ENCODE measurements at regions not wholly inside any gene's neighbourhood (a gene's known extent, or its start where the extent isn't known, plus 50 kb on each side); places are given as distances from the start of the nearest gene placed in this dataset.
"Not testable (repeated sequence)": the region's sequence is repeated elsewhere in the genome, so short reads cannot be mapped to it uniquely, and the experiment has no call there.

DNA sequence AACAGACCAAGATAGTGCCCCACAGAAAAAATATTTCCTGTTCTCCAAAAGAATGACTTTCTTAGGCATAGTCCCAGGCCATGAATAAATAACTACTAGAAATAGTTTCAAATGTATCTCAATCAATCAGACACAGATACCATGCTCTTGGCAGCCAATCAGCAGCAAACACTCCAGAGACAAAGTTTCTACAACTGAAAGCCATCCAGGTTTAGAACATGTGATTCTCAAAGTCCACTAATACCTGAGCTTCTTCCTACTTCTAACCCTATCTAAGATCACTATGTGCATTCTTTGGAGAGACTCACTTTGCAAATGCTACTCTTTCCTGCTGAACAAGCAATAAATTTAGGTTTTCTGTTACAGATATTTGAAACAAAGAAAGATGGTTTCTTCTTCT, 425.8 kb upstream of the GRIN3A start:
- DNase-seq (ENCODE audit: low spot score), result no peak

DNA sequence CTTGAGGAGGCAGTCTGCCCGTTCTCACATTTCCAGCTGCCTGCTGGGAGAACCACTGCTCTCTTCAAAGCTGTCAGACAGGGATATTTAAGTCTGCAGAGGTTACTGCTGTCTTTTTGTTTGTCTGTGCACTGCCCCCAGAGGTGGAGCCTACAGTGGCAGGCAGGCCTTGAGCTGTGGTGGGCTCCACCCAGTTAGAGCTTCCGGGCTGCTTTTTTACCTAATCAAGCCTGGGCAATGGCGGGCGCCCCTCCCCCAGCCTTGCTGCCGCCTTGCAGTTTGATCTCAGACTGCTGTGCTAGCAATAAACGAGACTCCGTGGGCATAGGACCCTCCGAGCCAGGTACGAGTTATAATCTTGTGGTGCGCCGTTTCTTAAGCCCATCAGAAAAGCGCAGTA, 414.6 kb upstream of the GRIN3A start:
- DNase-seq (ENCODE audit: low spot score), result not testable (repeated sequence)

- no peak for DNase-seq (ENCODE audit: low spot score)
These were observed 397.3 kb upstream of the GRIN3A start for GRCh38 chr9:102135768-102136167.

DNA sequence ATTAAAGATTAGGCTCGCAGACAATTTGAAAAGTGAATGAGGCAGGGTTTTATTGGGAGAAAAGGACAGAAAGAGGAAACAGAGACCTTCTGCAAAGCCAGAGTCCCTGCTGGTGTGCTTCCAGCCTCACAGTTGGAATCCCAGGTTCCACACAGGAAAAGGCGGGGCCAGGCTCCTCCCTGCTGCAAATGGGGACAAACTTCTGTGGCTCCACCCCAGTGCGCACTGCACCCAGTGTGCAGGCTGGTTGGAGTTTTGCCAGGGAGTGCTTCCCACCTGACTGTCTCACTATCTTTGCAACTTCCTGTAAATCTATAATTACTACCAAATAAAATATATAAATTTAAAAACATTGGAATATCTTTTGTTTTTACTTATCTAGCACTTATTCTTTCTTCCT, 386.0 kb upstream of the GRIN3A start:
- peak; percentile 12 for DNase-seq (ENCODE audit: low spot score)

- no peak for DNase-seq (ENCODE audit: low spot score)
These were observed 376.1 kb upstream of the GRIN3A start for GRCh38 chr9:102114557-102114956.

- DNase-seq (ENCODE audit: low spot score), result peak; percentile 8
These were observed 374.7 kb upstream of the GRIN3A start for GRCh38 chr9:102113191-102113590.

GRCh38 chr9:102106439-102106838, 368.0 kb upstream of the GRIN3A start:
- DNase-seq (ENCODE audit: low spot score), result no peak

DNA sequence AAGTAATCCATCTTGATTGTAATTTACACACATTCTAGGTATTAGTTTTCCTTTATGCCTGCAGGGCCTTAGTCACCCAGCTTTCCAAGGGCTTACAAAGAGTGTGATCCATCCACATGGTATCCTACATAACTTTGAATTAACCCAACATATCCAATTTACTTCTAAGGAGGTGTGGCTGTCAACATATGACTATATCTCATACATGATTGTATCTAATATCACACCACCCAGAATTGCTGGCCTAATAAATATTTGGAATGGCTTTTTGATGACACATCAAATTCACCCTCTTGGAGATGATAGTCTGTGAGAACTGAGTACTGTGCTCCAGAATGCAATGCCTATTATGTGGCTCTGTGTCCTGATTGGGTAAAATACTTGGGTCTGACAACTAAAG, 363.3 kb upstream of the GRIN3A start:
- no peak for DNase-seq (ENCODE audit: low spot score)

- no peak for DNase-seq (ENCODE audit: low spot score)
These were observed 348.7 kb upstream of the GRIN3A start for GRCh38 chr9:102087141-102087540.

GRCh38 chr9:102085548-102085947, 347.1 kb upstream of the GRIN3A start:
- DNase-seq (ENCODE audit: low spot score), result no peak

DNA sequence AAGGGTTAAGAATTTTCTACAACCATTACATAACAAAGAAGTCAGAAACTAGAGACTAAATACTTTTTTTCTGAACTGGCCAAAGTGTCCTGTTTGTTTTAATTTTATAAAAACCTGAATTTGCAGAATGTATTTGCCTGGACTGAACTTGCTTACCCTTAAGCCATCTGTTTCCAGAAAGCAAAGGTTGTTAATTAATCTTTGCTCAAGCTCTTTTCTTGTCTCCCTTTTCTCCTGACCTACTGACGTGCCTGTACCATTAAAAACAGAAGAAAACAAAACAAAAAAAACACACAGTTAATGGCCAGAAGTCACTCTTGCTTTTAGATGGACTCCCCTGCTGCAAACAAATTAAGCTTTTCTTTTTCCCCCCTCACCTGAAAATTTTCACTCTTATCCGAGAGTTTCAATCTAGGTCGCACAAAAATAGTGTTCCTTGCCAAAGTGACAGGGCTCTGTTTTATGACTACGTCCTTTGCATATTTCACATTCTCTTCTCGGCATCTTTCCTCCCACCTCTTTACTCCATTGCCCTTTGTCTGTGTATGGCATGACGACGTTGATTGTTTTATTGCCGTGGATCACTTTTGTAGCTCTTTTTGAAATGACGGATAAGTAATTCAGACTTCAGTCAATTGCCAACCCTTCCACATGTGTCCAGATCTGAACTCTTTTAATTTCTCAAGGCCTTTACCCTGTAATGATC, 333.8 kb upstream of the GRIN3A start:
- DNase-seq (ENCODE audit: low spot score), result no peak

DNA sequence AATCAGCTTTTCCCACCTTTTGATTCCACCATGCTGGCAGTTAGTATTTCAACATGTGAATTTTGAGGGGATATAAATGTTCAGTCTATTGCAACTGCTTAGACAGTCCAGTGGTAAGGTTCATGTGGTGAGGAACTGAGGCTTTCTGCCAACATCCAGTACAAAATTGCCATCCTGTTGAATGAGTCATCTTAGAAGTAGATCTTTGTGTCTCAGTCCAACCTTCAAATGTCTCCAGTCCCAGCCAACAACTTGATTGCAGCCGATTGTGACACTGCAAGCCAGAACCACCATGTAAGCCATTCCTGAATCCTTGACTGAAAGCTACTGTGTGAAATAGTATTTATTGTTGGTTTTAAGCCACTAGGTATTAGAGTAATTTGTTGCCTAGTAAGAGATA, 331.5 kb upstream of the GRIN3A start:
- DNase-seq (ENCODE audit: low spot score), result peak; percentile 76

DNA sequence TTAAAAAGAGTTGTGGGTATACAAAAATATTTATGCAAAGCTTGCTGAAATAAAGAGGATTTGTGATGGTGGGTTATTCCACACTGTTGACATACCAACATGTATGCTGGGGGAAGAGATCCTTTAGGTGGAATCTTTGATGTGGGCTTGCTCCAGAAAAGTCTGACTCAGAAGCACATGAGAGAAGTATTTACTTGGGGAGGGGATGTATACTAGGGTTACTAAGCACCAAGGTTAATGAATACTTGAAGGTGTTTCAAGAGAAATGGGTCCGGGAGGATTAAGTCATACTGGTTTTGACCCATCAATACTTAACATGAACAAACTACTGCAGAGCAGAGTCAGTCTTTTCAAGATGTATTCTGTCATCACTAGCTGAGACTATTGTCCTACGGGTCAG, 316.4 kb upstream of the GRIN3A start:
- no peak for DNase-seq (ENCODE audit: low spot score)

- peak; percentile 22 for DNase-seq (ENCODE audit: low spot score)
These were observed 311.3 kb upstream of the GRIN3A start for GRCh38 chr9:102049586-102050246.

DNA sequence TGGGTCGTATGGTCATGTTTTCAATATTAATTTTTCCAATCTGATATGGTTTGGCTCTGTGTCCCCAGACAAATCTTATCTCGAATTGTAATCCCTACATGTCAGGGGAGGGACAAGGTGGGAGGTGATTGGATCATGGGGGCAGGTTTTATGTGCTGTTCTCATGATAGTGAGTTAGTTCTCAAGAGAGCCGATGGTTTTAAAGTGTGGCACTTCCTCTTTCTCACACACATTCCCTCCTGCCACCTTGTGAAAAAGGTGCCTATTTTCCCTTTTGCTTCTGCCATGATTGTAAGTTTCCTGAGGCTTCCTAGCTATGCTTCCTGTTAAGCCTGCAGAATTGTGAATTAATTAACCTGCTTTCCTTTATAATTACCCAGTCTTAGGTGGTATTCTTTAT, 309.1 kb upstream of the GRIN3A start:
- DNase-seq (ENCODE audit: low spot score), result no peak

DNA sequence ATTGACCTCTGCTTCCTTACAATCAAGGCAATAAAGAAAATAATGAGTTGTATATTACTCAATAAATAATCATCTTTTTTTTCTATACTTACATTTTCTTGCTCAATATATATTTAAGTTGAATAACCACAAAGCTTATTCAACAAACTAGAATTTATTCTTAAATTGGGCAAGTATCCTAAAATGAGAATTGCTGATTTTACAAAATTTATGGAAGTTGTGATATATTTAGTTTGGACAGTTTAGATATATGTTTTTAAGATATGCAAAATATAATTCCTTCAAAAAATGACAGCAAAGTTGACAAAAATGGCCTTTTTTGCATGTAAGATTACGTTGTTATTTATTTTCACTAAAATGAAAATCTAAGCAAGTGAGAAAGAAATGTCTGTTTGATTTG, 305.7 kb upstream of the GRIN3A start:
- DNase-seq (ENCODE audit: low spot score), result no peak

DNA sequence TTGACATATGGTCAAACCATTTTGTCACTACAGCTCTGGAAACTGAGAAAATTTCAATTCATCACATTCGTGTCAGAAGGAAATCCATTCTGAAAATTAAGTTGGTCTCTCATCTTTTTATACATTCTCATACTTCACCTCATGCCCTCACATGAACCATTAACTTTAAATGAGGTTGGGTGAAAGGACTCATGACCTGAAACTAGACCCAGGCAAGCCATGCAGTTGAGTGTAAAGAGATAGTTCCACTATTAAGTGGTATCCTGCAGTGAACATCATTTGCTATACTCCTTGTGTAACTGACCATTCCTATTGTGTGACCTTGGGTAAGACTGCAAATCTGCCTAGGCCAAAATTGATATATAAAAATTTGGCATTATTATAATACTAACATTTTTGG, 299.6 kb upstream of the GRIN3A start:
- DNase-seq (ENCODE audit: low spot score), result no peak

DNA sequence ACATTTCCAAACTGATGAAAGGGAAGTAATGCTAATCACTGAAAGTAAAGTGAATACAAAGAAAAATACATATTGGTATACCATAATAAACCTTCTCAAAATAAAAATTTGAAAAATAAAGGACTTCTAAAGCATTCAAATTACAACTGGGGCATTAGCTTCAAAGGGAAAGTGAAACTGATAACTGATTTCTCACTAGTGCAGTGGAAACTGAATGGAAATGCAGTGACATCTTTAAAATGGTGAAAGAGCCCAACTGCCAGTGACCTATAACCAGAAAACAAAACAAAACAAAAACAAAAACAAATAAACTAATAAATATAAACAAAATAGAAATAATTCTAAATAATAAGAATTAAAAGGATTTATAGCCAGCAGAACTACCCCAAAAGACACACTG, 297.5 kb upstream of the GRIN3A start:
- no peak for DNase-seq (ENCODE audit: low spot score)

GRCh38 chr9:102032614-102033013, 294.2 kb upstream of the GRIN3A start:
- no peak for DNase-seq (ENCODE audit: low spot score)

DNA sequence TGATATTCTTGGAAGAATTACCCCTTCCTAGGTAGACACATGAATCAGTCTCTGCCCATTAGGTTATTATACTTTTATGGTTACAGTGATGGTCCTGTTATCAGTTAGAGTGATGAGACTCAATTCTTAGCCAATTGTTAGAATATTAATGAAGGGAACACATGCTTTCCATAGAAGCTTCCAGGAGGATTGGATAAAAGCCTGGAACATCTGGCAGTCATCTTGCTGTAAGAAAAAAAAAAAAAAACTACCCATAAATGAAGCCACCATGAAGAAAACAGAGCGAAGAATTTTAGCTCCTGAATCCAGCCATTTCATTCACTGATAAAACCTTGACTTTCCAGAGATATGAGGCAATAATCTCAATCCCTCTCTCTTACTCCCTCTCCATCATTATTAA, 262.5 kb upstream of the GRIN3A start:
- DNase-seq (ENCODE audit: low spot score), result no peak

DNA sequence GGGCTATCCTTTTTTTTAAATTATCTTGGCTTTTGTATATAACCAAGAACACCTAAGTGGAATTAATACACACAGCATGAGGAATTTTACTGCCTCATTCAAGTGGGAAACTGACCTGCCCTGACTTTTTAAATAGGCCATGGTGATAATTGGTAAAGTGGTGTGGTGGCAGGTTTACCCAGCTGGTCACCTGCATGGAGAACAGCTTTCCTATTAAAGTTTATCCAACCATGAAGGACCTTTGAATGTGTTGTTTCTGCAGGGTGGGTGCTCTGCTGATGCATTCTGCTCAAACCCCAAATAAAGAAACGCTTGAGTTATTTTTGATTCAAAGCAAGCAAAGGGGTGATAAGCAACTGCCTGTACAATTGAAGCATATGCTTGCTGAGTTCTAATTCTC, 261.0 kb upstream of the GRIN3A start:
- no peak for DNase-seq (ENCODE audit: low spot score)

DNA sequence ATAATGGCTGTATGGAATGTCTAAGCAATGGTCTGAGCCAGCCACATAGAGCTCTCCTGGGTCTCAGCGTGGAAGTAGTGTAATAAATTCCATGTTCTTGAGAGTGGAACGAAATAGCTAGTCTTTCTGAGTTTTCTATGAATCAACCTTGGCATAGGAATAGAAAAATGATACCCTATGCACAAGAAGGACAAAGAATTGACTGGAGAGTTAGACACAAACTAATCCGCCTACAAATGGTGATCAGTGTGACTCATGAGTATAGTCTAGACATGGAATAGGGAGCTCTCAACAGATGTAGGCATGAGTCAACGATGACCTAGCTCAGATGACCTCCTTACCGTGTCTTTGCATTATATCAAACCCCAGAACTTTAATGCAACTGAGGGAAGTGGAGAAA, 256.8 kb upstream of the GRIN3A start:
- DNase-seq (ENCODE audit: low spot score), result peak; percentile 58

DNA sequence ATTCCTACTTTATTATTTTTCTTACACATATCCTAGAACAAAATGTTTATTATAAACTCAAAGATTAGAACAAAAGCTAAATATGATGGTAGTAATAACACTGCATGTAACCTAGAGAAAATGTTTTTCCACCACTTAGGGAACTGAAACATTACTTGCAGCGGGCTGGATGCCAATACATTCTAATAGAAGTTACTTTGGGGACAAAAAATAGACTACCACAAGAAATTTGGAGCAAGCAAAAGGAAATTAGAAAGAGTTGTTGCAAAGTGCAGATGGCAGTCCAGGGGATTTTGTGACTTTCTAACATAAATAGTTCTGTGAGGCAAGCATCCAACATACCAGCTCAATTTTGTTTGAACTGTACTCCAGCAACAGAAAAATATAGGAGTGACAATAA, 255.3 kb upstream of the GRIN3A start:
- no peak for DNase-seq (ENCODE audit: low spot score)

- DNase-seq (ENCODE audit: low spot score), result no peak
These were observed 253.5 kb upstream of the GRIN3A start for GRCh38 chr9:101991926-101992325.
